Bronchial epithelial cell (primary cell): ENCODE measurements at regions not wholly inside any gene's neighbourhood (a gene's known extent, or its start where the extent isn't known, plus 50 kb on each side); places are given as distances from the start of the nearest gene placed in this dataset.
A peak's percentile ranks its signal among the peaks of the same experiment; 100 is the strongest.

Experiments used
- DNase-seq: peaks from one replicate; pipeline ENCODE4 v3.0.0-alpha.2; 2010; ENCODE audit warnings: low read depth
- FAIRE-seq: peaks from 2 replicates; lab custom pipeline; 2011; peaks lifted over from hg19 to GRCh38; lab: Jason Lieb, UNC
- H3K27me3 ChIP-seq: 2 replicates; pipeline ENCODE4 v1.5.1; 2011; ENCODE audit warnings: low read length; ENCODE audit not compliant: control insufficient read depth, insufficient read depth
- H3K36me3 ChIP-seq: 2 replicates; pipeline ENCODE4 v1.5.1; 2011; ENCODE audit warnings: low read length; ENCODE audit not compliant: control insufficient read depth, insufficient read depth
- H3K4me3 ChIP-seq: 2 replicates; pipeline ENCODE4 v1.5.1; 2011; ENCODE audit warnings: mild to moderate bottlenecking, low read depth, low read length, control low read depth
- TF ChIP-seq, protein P1 (sequence below): IDR thresholded peaks from 2 replicates; pipeline ENCODE4 v1.5.1; 2011; ENCODE audit warnings: mild to moderate bottlenecking, moderate library complexity, low read length, control low read depth, inconsistent platforms; ENCODE audit not compliant: insufficient read depth, severe bottlenecking

DNA sequence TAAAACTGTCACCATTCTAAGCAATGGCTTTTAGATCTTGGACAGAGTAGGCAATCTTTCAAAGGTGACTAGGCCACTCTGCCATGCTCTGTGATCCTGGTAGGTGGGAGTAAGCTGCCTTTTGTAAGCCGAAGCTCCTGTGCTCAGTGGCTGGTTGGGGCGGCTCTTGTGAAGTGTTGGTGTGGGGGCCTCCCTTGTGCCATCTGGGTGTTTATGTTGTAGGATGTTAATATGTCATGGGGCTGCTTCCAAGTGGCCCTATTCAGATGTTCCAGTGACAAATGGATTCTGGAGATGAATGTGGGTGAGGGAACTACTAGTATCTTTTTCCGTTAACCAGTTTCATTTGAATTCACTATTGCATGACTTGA, 116.8 kb upstream of the SPRED2 start:
- H3K4me3 ChIP-seq, result no peak overlapping the region
- no peak for FAIRE-seq
- no peaks in the 10 kb centered on the region for H3K27me3 ChIP-seq
- TF ChIP-seq, protein P1, sequence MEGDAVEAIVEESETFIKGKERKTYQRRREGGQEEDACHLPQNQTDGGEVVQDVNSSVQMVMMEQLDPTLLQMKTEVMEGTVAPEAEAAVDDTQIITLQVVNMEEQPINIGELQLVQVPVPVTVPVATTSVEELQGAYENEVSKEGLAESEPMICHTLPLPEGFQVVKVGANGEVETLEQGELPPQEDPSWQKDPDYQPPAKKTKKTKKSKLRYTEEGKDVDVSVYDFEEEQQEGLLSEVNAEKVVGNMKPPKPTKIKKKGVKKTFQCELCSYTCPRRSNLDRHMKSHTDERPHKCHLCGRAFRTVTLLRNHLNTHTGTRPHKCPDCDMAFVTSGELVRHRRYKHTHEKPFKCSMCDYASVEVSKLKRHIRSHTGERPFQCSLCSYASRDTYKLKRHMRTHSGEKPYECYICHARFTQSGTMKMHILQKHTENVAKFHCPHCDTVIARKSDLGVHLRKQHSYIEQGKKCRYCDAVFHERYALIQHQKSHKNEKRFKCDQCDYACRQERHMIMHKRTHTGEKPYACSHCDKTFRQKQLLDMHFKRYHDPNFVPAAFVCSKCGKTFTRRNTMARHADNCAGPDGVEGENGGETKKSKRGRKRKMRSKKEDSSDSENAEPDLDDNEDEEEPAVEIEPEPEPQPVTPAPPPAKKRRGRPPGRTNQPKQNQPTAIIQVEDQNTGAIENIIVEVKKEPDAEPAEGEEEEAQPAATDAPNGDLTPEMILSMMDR, result no peak
- no peaks in the 10 kb centered on the region for H3K36me3 ChIP-seq
- DNase-seq, result no peak

DNA sequence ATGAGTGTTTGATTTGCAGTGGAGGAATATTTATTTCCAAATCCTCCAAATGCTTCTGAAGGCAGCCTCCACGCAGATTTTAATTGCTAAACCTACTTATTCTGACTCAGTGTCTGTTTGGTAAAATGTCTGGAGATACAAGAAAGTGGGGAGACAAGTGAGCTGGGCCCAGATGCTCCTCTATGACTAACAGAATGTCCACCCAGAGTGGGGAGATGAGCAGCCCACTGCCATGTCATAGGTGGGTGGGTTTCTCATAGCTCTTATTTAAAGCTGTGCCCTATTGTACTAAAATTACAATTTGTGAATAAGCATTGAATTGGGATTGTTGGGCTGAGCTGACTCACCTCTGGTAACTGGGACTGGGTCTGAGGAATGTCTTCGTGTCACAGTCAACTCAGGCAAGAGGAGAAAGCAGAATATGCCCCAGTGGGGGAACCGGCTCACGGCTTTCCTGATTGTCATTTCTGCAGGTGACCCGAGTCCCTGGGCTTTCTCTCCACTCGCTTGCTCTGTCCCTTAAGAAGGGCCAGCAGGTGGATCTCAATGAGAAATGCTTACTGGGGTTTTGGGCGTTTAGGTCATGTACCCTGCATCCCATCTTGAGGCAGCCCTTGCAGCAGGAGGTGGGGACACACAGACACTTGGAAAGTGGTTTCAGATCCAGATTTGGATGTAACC, 116.3 kb upstream of the SPRED2 start:
- H3K4me3 ChIP-seq, result no peak overlapping the region
- TF ChIP-seq, protein P1, result no peak
- no peaks in the 10 kb centered on the region for H3K36me3 ChIP-seq
- no peak for FAIRE-seq
- no peak for DNase-seq
- H3K27me3 ChIP-seq, result no peaks in the 10 kb centered on the region

DNA sequence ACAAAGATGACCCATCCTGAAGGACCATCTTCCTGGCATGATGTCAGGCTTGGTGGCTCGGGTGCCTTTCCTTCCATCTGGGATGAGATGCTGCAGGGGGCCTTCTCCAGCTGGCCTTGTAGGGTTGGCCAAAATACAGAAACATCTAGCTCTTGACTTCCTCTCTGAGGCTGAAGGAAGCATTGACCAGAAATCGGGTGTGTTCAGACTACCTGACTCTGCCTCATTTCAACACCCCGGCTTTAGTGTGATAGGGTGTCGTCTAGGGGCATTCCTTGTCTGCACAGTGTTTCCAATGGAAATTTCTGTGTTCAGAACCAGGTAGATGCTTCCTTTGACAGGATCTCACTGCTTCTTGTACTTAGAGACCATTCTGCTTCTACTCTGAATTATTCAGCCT, 115.7 kb upstream of the SPRED2 start:
- Histone ChIP-seq H3K4me3 (no peak overlapping the region), H3K36me3 (no peaks in the 10 kb centered on the region), H3K27me3 (no peaks in the 10 kb centered on the region)
- FAIRE-seq (no peak), DNase-seq (no peak)
- TF ChIP-seq, protein P1, result no peak

DNA sequence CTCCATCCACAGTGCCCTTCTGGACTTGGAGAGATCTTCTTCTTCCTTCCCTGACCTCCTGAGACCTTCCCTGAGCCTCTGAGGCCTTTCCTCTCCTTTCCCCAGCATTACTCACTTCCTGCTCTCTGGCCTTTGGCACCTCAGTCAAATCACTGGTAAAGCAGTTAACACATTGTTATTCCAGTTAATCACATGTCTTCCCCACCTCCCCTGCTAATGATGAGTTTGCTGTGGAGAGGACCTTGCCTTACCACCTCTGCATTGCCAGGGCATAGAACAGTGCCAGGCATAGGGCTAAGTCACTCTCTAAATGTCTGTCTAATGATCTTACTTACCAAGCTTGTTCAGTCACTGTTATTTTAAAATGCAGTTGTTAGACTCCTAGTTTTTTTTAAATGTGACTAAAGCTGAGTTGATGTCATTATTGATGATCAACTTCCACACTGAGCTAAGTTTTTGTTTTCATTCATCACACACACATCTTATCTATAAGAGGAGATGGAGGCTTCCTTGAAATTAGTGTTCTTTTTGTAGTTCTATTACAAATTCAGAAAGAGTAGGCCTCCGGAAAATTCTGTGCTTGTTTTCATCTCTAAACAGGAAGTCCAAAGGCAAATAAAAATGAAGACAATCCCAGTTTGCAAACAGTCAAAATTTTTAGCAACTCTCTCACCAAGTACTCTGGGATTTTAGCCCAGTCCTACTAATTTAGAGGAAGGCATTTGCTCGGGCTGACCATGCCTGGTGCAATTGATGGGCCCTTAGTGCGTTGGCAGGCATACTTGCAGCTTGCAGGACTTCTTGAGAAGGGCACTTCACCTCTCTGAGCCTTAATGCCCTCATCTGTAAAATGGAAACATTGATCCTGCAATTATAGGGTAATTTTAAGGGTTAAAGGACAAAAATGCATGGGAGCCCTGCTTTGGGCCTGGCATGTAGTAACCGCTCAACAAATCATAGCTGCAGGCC, 113.7 kb upstream of the SPRED2 start:
- DNase-seq (peak; percentile 77), FAIRE-seq (no peak)
- TF ChIP-seq, protein P1, result no peak
- H3K36me3 ChIP-seq, result no peaks in the 10 kb centered on the region
- no peaks in the 10 kb centered on the region for H3K27me3 ChIP-seq
- H3K4me3 ChIP-seq, result no peak overlapping the region

DNA sequence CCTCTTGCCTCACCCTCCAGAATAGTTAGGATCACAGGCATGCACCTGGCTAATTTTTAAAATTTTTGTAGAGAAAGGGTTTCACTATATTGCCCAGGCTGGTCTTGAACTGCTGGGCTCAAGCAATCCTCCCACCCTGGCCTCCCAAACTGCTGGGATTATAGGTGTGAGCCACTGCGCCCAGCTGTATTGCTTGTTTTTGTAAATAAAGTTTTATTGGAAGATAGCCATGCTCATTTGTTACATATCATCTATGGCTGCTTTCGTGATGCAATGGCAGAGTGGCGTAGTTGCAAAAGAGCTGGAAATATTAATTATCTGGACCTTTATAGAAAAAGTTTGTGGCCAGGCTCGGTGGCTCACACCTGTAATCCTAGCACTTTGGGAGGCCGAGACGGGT, 109.4 kb upstream of the SPRED2 start:
- Histone ChIP-seq H3K27me3 (no peaks in the 10 kb centered on the region), H3K4me3 (no peak overlapping the region), H3K36me3 (no peaks in the 10 kb centered on the region)
- TF ChIP-seq, protein P1, result no peak
- DNase-seq (no peak), FAIRE-seq (no peak)
